ENCODE measurements at regions not wholly inside any gene's neighbourhood (a gene's known extent, or its start where the extent isn't known, plus 50 kb on each side); places are given as distances from the start of the nearest gene placed in this dataset.

- no peak for TF ChIP-seq CTCF (conservative IDR thresholded peaks at IDR 0.05; ENCODE audit: low read depth, low read length)
- TF ChIP-seq EZH2 (IDR thresholded peaks at IDR 0.05; ENCODE audit: borderline replicate concordance, low read depth, low read length, poor library complexity, severe bottlenecking), result no peak
These were observed 404.8 kb downstream of the TLL1 start for GRCh38 chr4:166277853-166278252.
